ENCODE measurements at regions not wholly inside any gene's neighbourhood (a gene's known extent, or its start where the extent isn't known, plus 50 kb on each side); places are given as distances from the start of the nearest gene placed in this dataset.

GRCh38 chr3:106913111-106913698, 464.0 kb upstream of the CCDC54 start:
- H3K9me2 ChIP-seq (replicated peaks; ENCODE audit: insufficient read depth) = no peaks in the 10 kb centered on the region
- H4K20me1 ChIP-seq (ENCODE audit: insufficient read depth, poor library complexity, severe bottlenecking) = no peaks in the 10 kb centered on the region
- no peak overlapping the region for H3K4me2 ChIP-seq
- H3K4me1 ChIP-seq (ENCODE audit: insufficient read depth) = no peaks in the 10 kb centered on the region
- no peak overlapping the region for H3K4me3 ChIP-seq
- no peaks in the 10 kb centered on the region for H3K27me3 ChIP-seq
- DNase-seq (ENCODE audit: low spot score) = no peak
- no peaks in the 10 kb centered on the region for H3K79me2 ChIP-seq
- no peaks in the 10 kb centered on the region for H3K9me3 ChIP-seq (ENCODE audit: low read depth)
- TF ChIP-seq, protein P1, sequence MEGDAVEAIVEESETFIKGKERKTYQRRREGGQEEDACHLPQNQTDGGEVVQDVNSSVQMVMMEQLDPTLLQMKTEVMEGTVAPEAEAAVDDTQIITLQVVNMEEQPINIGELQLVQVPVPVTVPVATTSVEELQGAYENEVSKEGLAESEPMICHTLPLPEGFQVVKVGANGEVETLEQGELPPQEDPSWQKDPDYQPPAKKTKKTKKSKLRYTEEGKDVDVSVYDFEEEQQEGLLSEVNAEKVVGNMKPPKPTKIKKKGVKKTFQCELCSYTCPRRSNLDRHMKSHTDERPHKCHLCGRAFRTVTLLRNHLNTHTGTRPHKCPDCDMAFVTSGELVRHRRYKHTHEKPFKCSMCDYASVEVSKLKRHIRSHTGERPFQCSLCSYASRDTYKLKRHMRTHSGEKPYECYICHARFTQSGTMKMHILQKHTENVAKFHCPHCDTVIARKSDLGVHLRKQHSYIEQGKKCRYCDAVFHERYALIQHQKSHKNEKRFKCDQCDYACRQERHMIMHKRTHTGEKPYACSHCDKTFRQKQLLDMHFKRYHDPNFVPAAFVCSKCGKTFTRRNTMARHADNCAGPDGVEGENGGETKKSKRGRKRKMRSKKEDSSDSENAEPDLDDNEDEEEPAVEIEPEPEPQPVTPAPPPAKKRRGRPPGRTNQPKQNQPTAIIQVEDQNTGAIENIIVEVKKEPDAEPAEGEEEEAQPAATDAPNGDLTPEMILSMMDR (IDR thresholded peaks at IDR 0.05; ENCODE audit: poor library complexity) = no peak
- TF ChIP-seq EZH2 (IDR thresholded peaks at IDR 0.05; ENCODE audit: borderline replicate concordance) (no peak), EZH2phosphoT487 (IDR thresholded peaks at IDR 0.05; ENCODE audit: low read depth, severe bottlenecking, unreplicated experiment) (no peak)
- WGBS (ENCODE audit: low lambda C conversion rate, missing lambda C conversion rate) = 67% methylated on average over 14 of the region's 14 CpGs
- H3K36me3 ChIP-seq (replicated peaks; ENCODE audit: insufficient read depth, low read depth) = no peaks in the 10 kb centered on the region
- no peak overlapping the region for H3K27ac ChIP-seq
- no peak overlapping the region for H2AFZ ChIP-seq

DNA sequence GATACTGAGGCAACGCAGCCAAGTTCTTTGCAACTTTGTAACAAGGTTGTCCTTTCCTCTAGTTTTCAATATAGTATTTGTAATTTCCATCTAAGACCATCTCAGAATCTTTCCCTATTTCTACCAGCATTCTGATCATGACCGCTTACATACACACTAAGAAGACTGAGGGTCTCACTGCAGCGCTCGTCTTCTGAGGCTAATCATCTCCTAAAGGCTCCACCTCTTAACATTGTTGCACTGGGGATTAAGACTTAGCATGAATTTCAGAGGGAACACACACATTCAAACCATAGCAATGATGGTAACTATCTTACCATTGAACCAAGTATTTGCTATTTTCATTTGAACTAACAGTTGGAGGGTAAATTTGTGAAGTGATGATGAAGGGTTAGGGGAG, 463.3 kb upstream of the CCDC54 start:
- H3K4me1 ChIP-seq (ENCODE audit: insufficient read depth) = no peaks in the 10 kb centered on the region
- DNase-seq (ENCODE audit: low spot score) = no peak
- no peaks in the 10 kb centered on the region for H3K27me3 ChIP-seq
- H3K4me2 ChIP-seq = no peak overlapping the region
- no peak overlapping the region for H3K4me3 ChIP-seq
- H3K9me3 ChIP-seq (ENCODE audit: low read depth) = no peaks in the 10 kb centered on the region
- TF ChIP-seq EZH2phosphoT487 (IDR thresholded peaks at IDR 0.05; ENCODE audit: low read depth, severe bottlenecking, unreplicated experiment) = no peak
- TF ChIP-seq, protein P1 (IDR thresholded peaks at IDR 0.05; ENCODE audit: poor library complexity) = no peak
- TF ChIP-seq EZH2 (IDR thresholded peaks at IDR 0.05; ENCODE audit: borderline replicate concordance) = no peak
- no peaks in the 10 kb centered on the region for H3K9me2 ChIP-seq (replicated peaks; ENCODE audit: insufficient read depth)
- H3K36me3 ChIP-seq (replicated peaks; ENCODE audit: insufficient read depth, low read depth) = no peaks in the 10 kb centered on the region
- no peak overlapping the region for H3K27ac ChIP-seq
- H2AFZ ChIP-seq = no peak overlapping the region
- 88% methylated on average over 4 of the region's 4 CpGs for WGBS (ENCODE audit: low lambda C conversion rate, missing lambda C conversion rate)
- no peaks in the 10 kb centered on the region for H4K20me1 ChIP-seq (ENCODE audit: insufficient read depth, poor library complexity, severe bottlenecking)
- H3K79me2 ChIP-seq = no peaks in the 10 kb centered on the region

DNA sequence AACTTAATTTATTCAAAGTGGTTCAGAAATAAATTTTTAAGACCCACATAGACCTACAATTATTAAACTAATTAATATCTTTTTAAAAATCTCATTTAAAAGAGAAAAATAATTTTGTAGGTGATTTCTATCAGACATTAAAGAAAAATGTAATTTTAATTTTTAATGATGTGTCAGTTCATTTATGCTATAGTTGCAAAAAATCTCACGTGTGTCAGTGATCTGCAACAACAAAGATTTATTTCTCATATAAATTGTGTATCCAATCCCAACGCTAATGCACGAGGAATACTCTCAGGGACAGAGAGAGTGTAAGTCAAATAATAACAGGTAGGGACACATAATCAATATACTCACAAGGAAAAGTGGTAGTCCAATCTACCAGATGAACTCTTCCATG, 456.6 kb upstream of the CCDC54 start:
- no peak overlapping the region for H3K4me3 ChIP-seq
- no peaks in the 10 kb centered on the region for H4K20me1 ChIP-seq (ENCODE audit: insufficient read depth, poor library complexity, severe bottlenecking)
- H3K4me1 ChIP-seq (ENCODE audit: insufficient read depth) = no peaks in the 10 kb centered on the region
- no peaks in the 10 kb centered on the region for H3K79me2 ChIP-seq
- no peak overlapping the region for H3K27ac ChIP-seq
- H3K27me3 ChIP-seq = no peaks in the 10 kb centered on the region
- WGBS (ENCODE audit: low lambda C conversion rate, missing lambda C conversion rate) = 94% methylated on average over 3 of the region's 3 CpGs
- no peak for TF ChIP-seq EZH2phosphoT487 (IDR thresholded peaks at IDR 0.05; ENCODE audit: low read depth, severe bottlenecking, unreplicated experiment)
- TF ChIP-seq EZH2 (IDR thresholded peaks at IDR 0.05; ENCODE audit: borderline replicate concordance) = no peak
- TF ChIP-seq, protein P1 (IDR thresholded peaks at IDR 0.05; ENCODE audit: poor library complexity) = no peak
- no peaks in the 10 kb centered on the region for H3K9me2 ChIP-seq (replicated peaks; ENCODE audit: insufficient read depth)
- H2AFZ ChIP-seq = no peak overlapping the region
- no peaks in the 10 kb centered on the region for H3K36me3 ChIP-seq (replicated peaks; ENCODE audit: insufficient read depth, low read depth)
- H3K4me2 ChIP-seq = no peak overlapping the region
- no peak for DNase-seq (ENCODE audit: low spot score)
- no peaks in the 10 kb centered on the region for H3K9me3 ChIP-seq (ENCODE audit: low read depth)
